NB4 (cell line): ENCODE measurements at regions not wholly inside any gene's neighbourhood (a gene's known extent, or its start where the extent isn't known, plus 50 kb on each side); places are given as distances from the start of the nearest gene placed in this dataset.

Experiments
- DNase-seq: peaks from one replicate; pipeline ENCODE4 v3.0.0; 2010; ENCODE audit warnings: low read depth
- H3K4me3 ChIP-seq: one replicate; pipeline ENCODE4 v1.5.1; 2011; ENCODE audit warnings: mild to moderate bottlenecking, low read depth, low read length, moderate library complexity
- MYC ChIP-seq: IDR thresholded peaks from 2 replicates; pipeline ENCODE4 v1.6.1; 2011; ENCODE audit warnings: low read depth, low read length
- POLR2A ChIP-seq: IDR thresholded peaks from 2 replicates; pipeline ENCODE4 v1.6.1; 2011; ENCODE audit warnings: mild to moderate bottlenecking; ENCODE audit not compliant: insufficient read length; ENCODE audit errors: extremely low read depth
- TF ChIP-seq, protein P1 (sequence below): IDR thresholded peaks from one replicate; pipeline ENCODE4 v1.5.1; 2012; ENCODE audit warnings: low read depth, low read length
- TF ChIP-seq, protein P2 (sequence below): IDR thresholded peaks from 2 replicates; pipeline ENCODE4 v1.6.1; 2011; ENCODE audit warnings: low read depth, low read length

DNA sequence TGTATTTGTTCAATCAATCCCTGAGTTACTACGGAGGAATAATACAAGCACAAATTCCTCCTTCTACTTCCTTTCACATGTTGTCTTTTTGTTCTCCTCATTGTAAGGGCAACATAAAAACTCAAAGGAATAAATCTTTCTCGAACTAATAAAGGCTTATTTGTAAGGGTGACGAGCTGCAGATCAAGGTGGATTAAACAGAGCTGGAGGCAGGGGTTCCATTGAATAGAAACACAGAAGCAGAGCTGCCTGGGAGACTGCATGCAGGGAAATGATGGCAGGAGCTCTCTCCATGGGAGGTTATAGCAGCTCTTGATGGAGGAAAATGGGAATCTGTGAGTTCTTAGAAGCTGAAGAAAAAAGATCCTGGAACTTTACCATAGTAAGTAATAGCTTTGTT lies 160.2 kb downstream of the CYYR1 start:
- no peak overlapping the region for H3K4me3 ChIP-seq
- no peak for DNase-seq
- TF ChIP-seq, protein P1, sequence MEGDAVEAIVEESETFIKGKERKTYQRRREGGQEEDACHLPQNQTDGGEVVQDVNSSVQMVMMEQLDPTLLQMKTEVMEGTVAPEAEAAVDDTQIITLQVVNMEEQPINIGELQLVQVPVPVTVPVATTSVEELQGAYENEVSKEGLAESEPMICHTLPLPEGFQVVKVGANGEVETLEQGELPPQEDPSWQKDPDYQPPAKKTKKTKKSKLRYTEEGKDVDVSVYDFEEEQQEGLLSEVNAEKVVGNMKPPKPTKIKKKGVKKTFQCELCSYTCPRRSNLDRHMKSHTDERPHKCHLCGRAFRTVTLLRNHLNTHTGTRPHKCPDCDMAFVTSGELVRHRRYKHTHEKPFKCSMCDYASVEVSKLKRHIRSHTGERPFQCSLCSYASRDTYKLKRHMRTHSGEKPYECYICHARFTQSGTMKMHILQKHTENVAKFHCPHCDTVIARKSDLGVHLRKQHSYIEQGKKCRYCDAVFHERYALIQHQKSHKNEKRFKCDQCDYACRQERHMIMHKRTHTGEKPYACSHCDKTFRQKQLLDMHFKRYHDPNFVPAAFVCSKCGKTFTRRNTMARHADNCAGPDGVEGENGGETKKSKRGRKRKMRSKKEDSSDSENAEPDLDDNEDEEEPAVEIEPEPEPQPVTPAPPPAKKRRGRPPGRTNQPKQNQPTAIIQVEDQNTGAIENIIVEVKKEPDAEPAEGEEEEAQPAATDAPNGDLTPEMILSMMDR, result no peak
- TF ChIP-seq POLR2A (no peak), MYC (no peak)
- TF ChIP-seq, protein P2, sequence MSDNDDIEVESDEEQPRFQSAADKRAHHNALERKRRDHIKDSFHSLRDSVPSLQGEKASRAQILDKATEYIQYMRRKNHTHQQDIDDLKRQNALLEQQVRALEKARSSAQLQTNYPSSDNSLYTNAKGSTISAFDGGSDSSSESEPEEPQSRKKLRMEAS, result no peak

DNA sequence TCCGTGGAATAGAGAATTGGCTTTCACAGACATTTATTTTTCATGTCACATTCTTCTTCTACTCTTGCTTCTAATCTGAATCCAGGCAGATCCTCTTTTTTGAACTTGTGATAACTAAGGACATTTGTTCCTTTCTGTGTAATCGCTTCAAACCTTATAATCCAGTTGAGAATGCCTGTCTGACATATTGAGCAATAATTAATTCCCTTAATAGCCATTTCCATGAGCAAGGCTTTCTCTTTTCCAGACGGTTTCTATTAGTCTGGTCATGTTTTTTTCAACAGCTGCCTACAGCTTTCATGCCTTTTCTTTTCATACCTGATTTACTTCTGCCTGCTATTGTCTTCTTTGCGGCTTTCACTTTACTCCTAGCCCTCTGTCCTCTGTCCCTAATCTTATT lies 163.4 kb downstream of the CYYR1 start:
- H3K4me3 ChIP-seq, result no peak overlapping the region
- DNase-seq, result no peak
- TF ChIP-seq, protein P1, result no peak
- TF ChIP-seq, protein P2, result no peak
- TF ChIP-seq POLR2A (no peak), MYC (no peak)

DNA sequence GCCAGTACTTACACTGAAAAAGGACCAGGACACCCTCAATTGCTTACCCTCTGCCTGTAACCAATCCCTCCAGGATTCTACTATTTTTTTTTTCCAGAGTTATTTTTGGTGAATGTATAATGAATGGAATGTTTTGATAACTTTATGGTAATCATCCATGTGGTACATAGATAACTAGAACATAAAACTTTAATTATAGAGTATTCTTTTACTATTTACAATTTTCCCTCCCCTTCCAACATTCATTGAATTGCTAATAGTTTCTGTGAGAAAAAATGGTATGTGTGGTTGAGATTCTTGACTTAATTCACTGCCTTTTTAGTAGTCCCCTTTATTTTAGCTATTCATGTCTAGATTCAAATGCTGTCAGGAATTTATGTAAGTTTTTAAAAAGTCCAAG lies 164.6 kb downstream of the CYYR1 start:
- DNase-seq, result no peak
- TF ChIP-seq, protein P1, result no peak
- no peak for TF ChIP-seq POLR2A
- no peak overlapping the region for H3K4me3 ChIP-seq

DNA sequence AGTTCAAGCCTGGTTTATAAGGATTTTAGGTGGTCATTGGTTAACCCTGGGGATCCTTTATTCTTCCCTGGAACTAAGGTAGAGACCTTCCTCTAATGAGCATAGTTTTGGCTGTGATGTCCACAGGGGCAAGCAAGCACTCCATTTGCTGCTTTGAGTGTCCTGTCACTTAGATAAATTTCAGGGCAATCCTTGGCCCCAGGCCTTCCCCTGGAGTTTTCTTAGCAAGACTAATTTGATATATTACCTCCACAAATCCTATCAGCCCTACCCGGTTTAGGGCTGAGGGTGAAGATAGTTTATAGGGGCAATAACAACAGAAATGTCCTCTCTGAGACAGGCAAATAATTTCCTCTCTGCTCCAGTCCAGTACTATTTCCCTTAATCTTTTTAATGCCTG lies 166.6 kb downstream of the CYYR1 start:
- no peak for DNase-seq
- TF ChIP-seq, protein P1, result no peak
- TF ChIP-seq POLR2A (no peak), MYC (no peak)
- TF ChIP-seq, protein P2, result no peak
- H3K4me3 ChIP-seq, result no peak overlapping the region

DNA sequence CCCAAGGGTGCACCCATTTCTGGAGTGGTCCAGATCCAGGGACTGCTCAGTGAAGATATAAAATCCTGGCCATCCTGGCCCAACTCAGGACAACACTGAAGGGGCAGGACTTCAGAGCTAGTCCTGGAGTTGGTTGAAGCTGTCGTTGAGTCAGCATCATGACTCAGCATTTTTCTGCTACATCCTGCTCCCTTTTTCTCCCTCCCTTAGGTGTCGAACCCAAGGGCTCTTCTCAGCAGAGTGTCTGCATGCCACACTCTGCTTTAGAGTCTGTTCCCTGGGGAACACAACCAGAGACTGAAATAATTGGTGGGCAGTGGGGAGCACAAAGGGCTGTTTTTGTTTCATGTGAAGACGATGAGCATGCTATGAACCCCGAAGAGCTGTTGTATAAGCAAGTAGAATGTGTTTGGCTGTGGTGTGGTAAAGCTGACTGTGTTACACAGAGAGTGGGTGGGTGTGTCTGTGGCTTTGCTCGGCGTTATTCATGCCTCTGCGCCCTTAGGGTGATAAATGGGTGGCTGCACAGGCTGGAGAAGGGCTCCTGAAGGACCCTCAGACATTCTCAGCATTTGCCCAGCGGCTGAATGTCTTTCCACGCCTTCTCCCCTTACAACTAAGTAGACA lies 167.2 kb downstream of the CYYR1 start:
- H3K4me3 ChIP-seq, result no peak overlapping the region
- peak; percentile 71 for DNase-seq
- no peak for TF ChIP-seq POLR2A

DNA sequence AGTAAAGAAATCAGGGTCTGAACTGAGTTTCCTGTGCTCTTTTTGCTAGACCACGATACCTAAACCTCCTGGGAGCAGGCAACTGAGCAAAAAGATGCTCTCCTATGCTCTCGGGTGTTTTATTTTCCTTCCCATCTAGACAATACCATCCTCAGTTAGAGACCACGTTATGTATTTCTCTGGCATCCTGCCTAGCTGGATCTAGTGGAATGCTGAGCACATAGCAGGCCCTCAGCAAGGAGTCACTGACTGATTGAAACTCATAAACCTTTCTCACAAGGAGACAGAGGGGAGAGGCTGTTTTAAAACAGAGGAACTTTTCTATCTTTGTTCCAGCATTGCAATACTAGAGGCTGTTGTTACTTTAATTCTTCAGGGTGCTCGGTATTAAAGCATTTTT lies 168.0 kb downstream of the CYYR1 start:
- TF ChIP-seq POLR2A (no peak), MYC (no peak)
- TF ChIP-seq, protein P2, result no peak
- TF ChIP-seq, protein P1, result no peak
- H3K4me3 ChIP-seq, result no peak overlapping the region
- no peak for DNase-seq

DNA sequence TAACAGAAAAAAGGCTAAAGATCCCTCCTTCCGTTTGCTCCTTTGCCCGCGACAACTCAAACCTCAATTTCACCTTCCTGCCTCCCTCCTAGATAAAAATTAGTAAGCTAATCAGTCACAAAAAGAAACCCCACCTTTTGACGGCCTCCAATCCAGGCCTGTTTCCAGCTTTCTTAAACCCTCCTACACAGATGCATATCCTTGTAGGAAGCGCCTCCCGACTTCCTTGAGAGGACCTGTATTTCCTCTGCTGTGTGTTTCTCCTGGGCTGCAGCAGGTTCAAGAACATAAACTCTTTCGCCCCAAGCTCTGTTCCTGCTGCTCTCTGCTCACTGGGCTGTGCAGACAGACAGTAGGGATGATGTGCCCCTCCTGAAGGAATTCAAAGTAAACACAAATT lies 168.8 kb downstream of the CYYR1 start:
- H3K4me3 ChIP-seq, result no peak overlapping the region
- DNase-seq, result no peak
- TF ChIP-seq, protein P2, result no peak
- TF ChIP-seq MYC (no peak), POLR2A (no peak)
- TF ChIP-seq, protein P1, result no peak
